Esophagus squamous epithelium (tissue), 4 donors: ENCODE measurements at regions not wholly inside any gene's neighbourhood (a gene's known extent, or its start where the extent isn't known, plus 50 kb on each side); places are given as distances from the start of the nearest gene placed in this dataset.

Experiments used
- CTCF ChIP-seq, 6 experiments: fragments of 450-650 bp in 4 of 6; fragments of 200-600 bp in 2 of 6; sonication (generic) in 2 of 6; IDR thresholded peaks; one replicate each; pipeline ENCODE4 v1.5.1; 2016 to 2019; ENCODE audit warnings: antibody characterized with exemption in 6 of 6, mild to moderate bottlenecking in 4 of 6, moderate library complexity in 4 of 6
- POLR2A ChIP-seq, 4 donors: fragments of 450-650 bp; IDR thresholded peaks; one replicate each; pipeline ENCODE4 v1.6.1; 2017; ENCODE audit warnings: antibody characterized with exemption in 4 of 4, mild to moderate bottlenecking in 4 of 4, moderate library complexity in 3 of 4

- TF ChIP-seq CTCF (IDR thresholded peaks at IDR 0.05) (no peak), POLR2A (IDR thresholded peaks at IDR 0.05) (no peak)
These were observed 156.2 kb upstream of the CPNE8 start for GRCh38 chr12:39061576-39061975.
